Neural cell (in vitro differentiated cells): ENCODE measurements at regions not wholly inside any gene's neighbourhood (a gene's known extent, or its start where the extent isn't known, plus 50 kb on each side); places are given as distances from the start of the nearest gene placed in this dataset.

ENCODE experiments used
- EP300 ChIP-seq: fragments of 450-650 bp; conservative IDR thresholded peaks from 2 replicates; pipeline ENCODE4 v1.6.1; 2014; ENCODE audit warnings: antibody characterized with exemption, mild to moderate bottlenecking, moderate library complexity; ENCODE audit not compliant: poor library complexity, severe bottlenecking
- POLR2AphosphoS5 ChIP-seq: IDR thresholded peaks from 2 replicates; pipeline ENCODE4 v1.6.1; 2012
- RAD21 ChIP-seq: fragments of 450-650 bp; conservative IDR thresholded peaks from 2 replicates; pipeline ENCODE4 v1.6.1; 2014; ENCODE audit warnings: antibody characterized with exemption, mild to moderate bottlenecking, moderate library complexity
- SMC3 ChIP-seq: fragments of 450-650 bp; conservative IDR thresholded peaks from 2 replicates; pipeline ENCODE4 v1.6.1; 2014; ENCODE audit warnings: antibody characterized with exemption, mild to moderate bottlenecking, moderate library complexity; ENCODE audit not compliant: poor library complexity
- TAF1 ChIP-seq: IDR thresholded peaks from 2 replicates; pipeline ENCODE4 v1.6.1; 2012; ENCODE audit warnings: low read depth
- TF ChIP-seq, protein P1 (sequence below): fragments of 450-650 bp; IDR thresholded peaks from 2 replicates; pipeline ENCODE4 v1.5.1; 2014; ENCODE audit warnings: antibody characterized with exemption, mild to moderate bottlenecking, moderate library complexity; ENCODE audit not compliant: poor library complexity, severe bottlenecking
- TF ChIP-seq, protein P2 (sequence below): IDR thresholded peaks from 2 replicates; pipeline ENCODE4 v1.6.1; 2012; ENCODE audit warnings: borderline replicate concordance

DNA sequence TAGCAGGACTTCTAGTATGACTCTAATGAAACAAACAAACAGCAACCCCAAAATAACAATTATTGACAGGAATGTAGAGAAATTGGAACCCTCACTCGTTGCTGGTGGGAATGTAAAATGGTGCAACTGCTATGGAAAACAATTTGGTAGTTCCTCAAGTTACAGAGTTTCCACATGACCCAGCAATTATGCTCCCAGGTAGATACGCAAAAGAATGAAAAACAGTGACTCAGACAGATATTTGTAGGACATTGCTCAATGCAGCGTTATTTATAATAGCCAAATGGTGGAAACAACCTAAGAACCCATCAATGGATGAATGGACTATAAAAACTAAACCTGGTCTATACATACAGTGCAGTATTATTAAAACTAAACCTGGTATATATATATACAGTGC, 646.1 kb upstream of the FRG1 start:
- TF ChIP-seq, protein P1, sequence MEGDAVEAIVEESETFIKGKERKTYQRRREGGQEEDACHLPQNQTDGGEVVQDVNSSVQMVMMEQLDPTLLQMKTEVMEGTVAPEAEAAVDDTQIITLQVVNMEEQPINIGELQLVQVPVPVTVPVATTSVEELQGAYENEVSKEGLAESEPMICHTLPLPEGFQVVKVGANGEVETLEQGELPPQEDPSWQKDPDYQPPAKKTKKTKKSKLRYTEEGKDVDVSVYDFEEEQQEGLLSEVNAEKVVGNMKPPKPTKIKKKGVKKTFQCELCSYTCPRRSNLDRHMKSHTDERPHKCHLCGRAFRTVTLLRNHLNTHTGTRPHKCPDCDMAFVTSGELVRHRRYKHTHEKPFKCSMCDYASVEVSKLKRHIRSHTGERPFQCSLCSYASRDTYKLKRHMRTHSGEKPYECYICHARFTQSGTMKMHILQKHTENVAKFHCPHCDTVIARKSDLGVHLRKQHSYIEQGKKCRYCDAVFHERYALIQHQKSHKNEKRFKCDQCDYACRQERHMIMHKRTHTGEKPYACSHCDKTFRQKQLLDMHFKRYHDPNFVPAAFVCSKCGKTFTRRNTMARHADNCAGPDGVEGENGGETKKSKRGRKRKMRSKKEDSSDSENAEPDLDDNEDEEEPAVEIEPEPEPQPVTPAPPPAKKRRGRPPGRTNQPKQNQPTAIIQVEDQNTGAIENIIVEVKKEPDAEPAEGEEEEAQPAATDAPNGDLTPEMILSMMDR, result no peak
- TF ChIP-seq RAD21, result no peak
- no peak for TF ChIP-seq SMC3
- TF ChIP-seq POLR2AphosphoS5, result no peak
- no peak for TF ChIP-seq TAF1
- TF ChIP-seq EP300, result no peak
- TF ChIP-seq, protein P2, sequence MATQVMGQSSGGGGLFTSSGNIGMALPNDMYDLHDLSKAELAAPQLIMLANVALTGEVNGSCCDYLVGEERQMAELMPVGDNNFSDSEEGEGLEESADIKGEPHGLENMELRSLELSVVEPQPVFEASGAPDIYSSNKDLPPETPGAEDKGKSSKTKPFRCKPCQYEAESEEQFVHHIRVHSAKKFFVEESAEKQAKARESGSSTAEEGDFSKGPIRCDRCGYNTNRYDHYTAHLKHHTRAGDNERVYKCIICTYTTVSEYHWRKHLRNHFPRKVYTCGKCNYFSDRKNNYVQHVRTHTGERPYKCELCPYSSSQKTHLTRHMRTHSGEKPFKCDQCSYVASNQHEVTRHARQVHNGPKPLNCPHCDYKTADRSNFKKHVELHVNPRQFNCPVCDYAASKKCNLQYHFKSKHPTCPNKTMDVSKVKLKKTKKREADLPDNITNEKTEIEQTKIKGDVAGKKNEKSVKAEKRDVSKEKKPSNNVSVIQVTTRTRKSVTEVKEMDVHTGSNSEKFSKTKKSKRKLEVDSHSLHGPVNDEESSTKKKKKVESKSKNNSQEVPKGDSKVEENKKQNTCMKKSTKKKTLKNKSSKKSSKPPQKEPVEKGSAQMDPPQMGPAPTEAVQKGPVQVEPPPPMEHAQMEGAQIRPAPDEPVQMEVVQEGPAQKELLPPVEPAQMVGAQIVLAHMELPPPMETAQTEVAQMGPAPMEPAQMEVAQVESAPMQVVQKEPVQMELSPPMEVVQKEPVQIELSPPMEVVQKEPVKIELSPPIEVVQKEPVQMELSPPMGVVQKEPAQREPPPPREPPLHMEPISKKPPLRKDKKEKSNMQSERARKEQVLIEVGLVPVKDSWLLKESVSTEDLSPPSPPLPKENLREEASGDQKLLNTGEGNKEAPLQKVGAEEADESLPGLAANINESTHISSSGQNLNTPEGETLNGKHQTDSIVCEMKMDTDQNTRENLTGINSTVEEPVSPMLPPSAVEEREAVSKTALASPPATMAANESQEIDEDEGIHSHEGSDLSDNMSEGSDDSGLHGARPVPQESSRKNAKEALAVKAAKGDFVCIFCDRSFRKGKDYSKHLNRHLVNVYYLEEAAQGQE, result no peak
